ENCODE measurements at regions not wholly inside any gene's neighbourhood (a gene's known extent, or its start where the extent isn't known, plus 50 kb on each side); places are given as distances from the start of the nearest gene placed in this dataset.

DNA sequence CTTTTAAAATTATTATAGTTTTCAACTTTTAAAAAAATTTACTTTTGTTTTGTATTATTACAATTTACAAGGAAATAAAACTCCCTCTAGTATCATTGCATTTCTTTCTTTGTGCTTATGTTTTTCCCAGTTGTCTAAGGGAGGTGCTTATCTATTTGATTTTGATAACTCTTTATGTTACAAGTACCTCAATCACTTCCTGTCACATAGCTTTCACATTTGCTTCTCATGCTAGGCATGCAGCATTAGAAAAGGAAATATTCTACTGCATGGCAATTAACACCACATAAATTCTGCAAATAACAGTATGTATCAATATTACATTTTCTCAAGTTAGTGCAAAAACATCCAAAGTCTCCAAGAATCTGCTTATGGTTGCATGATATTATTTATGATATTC lies 180.3 kb upstream of the HS3ST1 start:
- no peak overlapping the region for H4K91ac ChIP-seq (ENCODE audit: insufficient read depth, low read depth, low read length)
- H2BK20ac ChIP-seq (ENCODE audit: low read depth, low read length), result no peak overlapping the region
- H2BK120ac ChIP-seq (ENCODE audit: low read depth, low read length), result no peak overlapping the region
- DNase-seq (no peak), ATAC-seq (ENCODE audit: low read depth) (no peak)
- dilution Hi-C loops (cut with HindIII; ENCODE audit: low sequenced_read_pairs, unreplicated experiment), result no loop called here
- TF ChIP-seq MAFK (IDR thresholded peaks at IDR 0.05; ENCODE audit: low read depth, low read length), result no peak
- no peak for TF ChIP-seq RCOR1 (IDR thresholded peaks at IDR 0.05; ENCODE audit: insufficient replicate concordance, low read length)
- no peak for TF ChIP-seq RFX5 (IDR thresholded peaks at IDR 0.05; ENCODE audit: low read depth, low read length)
- no peak for TF ChIP-seq CEBPB (IDR thresholded peaks at IDR 0.05; ENCODE audit: low read depth, low read length)
- TF ChIP-seq NFE2L2 (IDR thresholded peaks at IDR 0.05; ENCODE audit: low read depth, low read length), result no peak
- TF ChIP-seq, protein P1, sequence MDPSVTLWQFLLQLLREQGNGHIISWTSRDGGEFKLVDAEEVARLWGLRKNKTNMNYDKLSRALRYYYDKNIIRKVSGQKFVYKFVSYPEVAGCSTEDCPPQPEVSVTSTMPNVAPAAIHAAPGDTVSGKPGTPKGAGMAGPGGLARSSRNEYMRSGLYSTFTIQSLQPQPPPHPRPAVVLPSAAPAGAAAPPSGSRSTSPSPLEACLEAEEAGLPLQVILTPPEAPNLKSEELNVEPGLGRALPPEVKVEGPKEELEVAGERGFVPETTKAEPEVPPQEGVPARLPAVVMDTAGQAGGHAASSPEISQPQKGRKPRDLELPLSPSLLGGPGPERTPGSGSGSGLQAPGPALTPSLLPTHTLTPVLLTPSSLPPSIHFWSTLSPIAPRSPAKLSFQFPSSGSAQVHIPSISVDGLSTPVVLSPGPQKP (IDR thresholded peaks at IDR 0.05; ENCODE audit: borderline replicate concordance, low read depth, low read length), result no peak
- no peak for TF ChIP-seq MAZ (IDR thresholded peaks at IDR 0.05; ENCODE audit: borderline replicate concordance, low read depth, low read length)
- TF ChIP-seq, protein P2, sequence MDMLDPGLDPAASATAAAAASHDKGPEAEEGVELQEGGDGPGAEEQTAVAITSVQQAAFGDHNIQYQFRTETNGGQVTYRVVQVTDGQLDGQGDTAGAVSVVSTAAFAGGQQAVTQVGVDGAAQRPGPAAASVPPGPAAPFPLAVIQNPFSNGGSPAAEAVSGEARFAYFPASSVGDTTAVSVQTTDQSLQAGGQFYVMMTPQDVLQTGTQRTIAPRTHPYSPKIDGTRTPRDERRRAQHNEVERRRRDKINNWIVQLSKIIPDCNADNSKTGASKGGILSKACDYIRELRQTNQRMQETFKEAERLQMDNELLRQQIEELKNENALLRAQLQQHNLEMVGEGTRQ (IDR thresholded peaks at IDR 0.05; ENCODE audit: low read depth, low read length), result no peak
- TF ChIP-seq SMC3 (IDR thresholded peaks at IDR 0.05; ENCODE audit: low read depth, low read length), result no peak
- no peak for TF ChIP-seq CHD1 (IDR thresholded peaks at IDR 0.05; ENCODE audit: low read depth, low read length)
- no peak for TF ChIP-seq MXI1 (IDR thresholded peaks at IDR 0.05; ENCODE audit: borderline replicate concordance, low read depth, low read length)
- TF ChIP-seq BHLHE40 (IDR thresholded peaks at IDR 0.05; ENCODE audit: low read depth, low read length), result no peak
- TF ChIP-seq, protein P3, sequence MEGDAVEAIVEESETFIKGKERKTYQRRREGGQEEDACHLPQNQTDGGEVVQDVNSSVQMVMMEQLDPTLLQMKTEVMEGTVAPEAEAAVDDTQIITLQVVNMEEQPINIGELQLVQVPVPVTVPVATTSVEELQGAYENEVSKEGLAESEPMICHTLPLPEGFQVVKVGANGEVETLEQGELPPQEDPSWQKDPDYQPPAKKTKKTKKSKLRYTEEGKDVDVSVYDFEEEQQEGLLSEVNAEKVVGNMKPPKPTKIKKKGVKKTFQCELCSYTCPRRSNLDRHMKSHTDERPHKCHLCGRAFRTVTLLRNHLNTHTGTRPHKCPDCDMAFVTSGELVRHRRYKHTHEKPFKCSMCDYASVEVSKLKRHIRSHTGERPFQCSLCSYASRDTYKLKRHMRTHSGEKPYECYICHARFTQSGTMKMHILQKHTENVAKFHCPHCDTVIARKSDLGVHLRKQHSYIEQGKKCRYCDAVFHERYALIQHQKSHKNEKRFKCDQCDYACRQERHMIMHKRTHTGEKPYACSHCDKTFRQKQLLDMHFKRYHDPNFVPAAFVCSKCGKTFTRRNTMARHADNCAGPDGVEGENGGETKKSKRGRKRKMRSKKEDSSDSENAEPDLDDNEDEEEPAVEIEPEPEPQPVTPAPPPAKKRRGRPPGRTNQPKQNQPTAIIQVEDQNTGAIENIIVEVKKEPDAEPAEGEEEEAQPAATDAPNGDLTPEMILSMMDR (conservative IDR thresholded peaks at IDR 0.05; ENCODE audit: low read depth, low read length), result no peak
- no peak for TF ChIP-seq FOS (IDR thresholded peaks at IDR 0.05; ENCODE audit: low read depth, low read length)
- no peak for TF ChIP-seq RAD21 (IDR thresholded peaks at IDR 0.05; ENCODE audit: low read length)
- no peak for TF ChIP-seq POLR2A (IDR thresholded peaks at IDR 0.05; ENCODE audit: low read depth, low read length)
- H3K9me1 ChIP-seq (ENCODE audit: insufficient read depth, low read length), result peaks cover 4% of the 10 kb centered on the region; the same call in 1 of the 2 replicates
- H3K36me3 ChIP-seq (ENCODE audit: control insufficient read depth, insufficient read depth, low read length), result no peaks in the 10 kb centered on the region
- H2AK9ac ChIP-seq (replicated peaks; ENCODE audit: low read depth, low read length, poor library complexity), result no peak overlapping the region
- peaks cover 2% of the 10 kb centered on the region for H3K4me1 ChIP-seq (ENCODE audit: control insufficient read depth, insufficient read depth, low read length)
- H3K9me3 ChIP-seq (ENCODE audit: control insufficient read depth, insufficient read depth, low read length), result no peaks in the 10 kb centered on the region
- no peak overlapping the region for H3K56ac ChIP-seq (ENCODE audit: extremely low read depth, insufficient read depth, low read length)
- no peak overlapping the region for H2BK5ac ChIP-seq (ENCODE audit: low read depth, low read length, poor library complexity, severe bottlenecking)
- H2BK15ac ChIP-seq (ENCODE audit: low read depth, low read length), result no peak overlapping the region
- no peak overlapping the region for H3K23ac ChIP-seq (ENCODE audit: low read depth, low read length)
- H3K9ac ChIP-seq (ENCODE audit: low read depth, low read length), result no peak overlapping the region
- no peaks in the 10 kb centered on the region for H4K20me1 ChIP-seq (ENCODE audit: insufficient read depth, low read length)
- ChIA-PET CTCF (no interaction called here), POLR2A (ENCODE audit: unreplicated experiment) (no interaction called here)
- no peak overlapping the region for H3K4me2 ChIP-seq (ENCODE audit: low read depth, low read length)
- no peak overlapping the region for H3K4me3 ChIP-seq (ENCODE audit: insufficient read depth, low read depth, low read length)
- H2AK5ac ChIP-seq (ENCODE audit: low read depth, low read length), result no peak overlapping the region
- H2AFZ ChIP-seq (replicated peaks; ENCODE audit: low read length, poor library complexity), result no peak overlapping the region
- H3K27me3 ChIP-seq (ENCODE audit: control insufficient read depth, insufficient read depth, low read length), result no peaks in the 10 kb centered on the region
- H3K14ac ChIP-seq (replicated peaks; ENCODE audit: low read depth, low read length), result no peak overlapping the region
- in situ Hi-C loops (cut with MboI; ENCODE audit: low sequenced_read_pairs), result no loop called here
- no TSS peak for BruUV-seq (replicated peaks)
- no peak overlapping the region for H3K4ac ChIP-seq (ENCODE audit: low read depth, low read length)
- no peaks in the 10 kb centered on the region for H3K79me1 ChIP-seq (ENCODE audit: low read depth in 1 of 2, low read length in 2 of 2)
- H4K5ac ChIP-seq (ENCODE audit: low read depth, low read length), result no peak overlapping the region
- no peak overlapping the region for H4K8ac ChIP-seq (ENCODE audit: low read depth in 2 of 2, low read length in 2 of 2)
- intact Hi-C loops (cut with micrococcal nuclease), result no loop called here
- H3K18ac ChIP-seq (ENCODE audit: low read depth, low read length), result no peak overlapping the region
- no peak overlapping the region for H3K27ac ChIP-seq (ENCODE audit: insufficient read depth, low read length)
